ENCODE measurements at regions not wholly inside any gene's neighbourhood (a gene's known extent, or its start where the extent isn't known, plus 50 kb on each side); places are given as distances from the start of the nearest gene placed in this dataset.

DNA sequence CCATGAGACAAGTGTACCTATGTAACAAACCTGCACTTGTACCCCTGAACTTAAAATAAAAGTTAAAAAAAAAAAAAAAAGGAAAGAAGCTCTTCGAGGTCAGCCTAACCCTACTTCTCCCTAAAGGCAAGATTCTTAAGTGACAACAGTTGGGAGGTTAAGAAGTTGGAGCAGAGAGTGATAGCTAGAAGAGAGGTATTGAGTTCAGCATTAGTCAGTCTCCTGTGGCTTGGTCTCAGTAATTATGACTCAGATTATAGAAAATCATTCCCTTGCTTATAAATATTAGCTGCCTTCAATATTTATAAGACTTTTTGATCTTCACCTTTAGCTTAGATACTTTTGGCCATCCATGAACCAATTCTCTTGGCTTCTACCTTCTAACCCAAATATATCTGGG lies 926.8 kb upstream of the SLC39A10 start:
- DNase-seq (ENCODE audit: low spot score in 2 of 2) = no peak
- WGBS = 63% methylated on average over 1 of the region's 1 CpG
- Histone ChIP-seq H3K27ac (no peak overlapping the region), H3K36me3 (no peaks in the 10 kb centered on the region), H3K4me3 (no peak overlapping the region), H3K27me3 (no peaks in the 10 kb centered on the region), H3K9me3 (no peaks in the 10 kb centered on the region), H3K4me1 (no peaks in the 10 kb centered on the region)
- TF ChIP-seq, protein P1, sequence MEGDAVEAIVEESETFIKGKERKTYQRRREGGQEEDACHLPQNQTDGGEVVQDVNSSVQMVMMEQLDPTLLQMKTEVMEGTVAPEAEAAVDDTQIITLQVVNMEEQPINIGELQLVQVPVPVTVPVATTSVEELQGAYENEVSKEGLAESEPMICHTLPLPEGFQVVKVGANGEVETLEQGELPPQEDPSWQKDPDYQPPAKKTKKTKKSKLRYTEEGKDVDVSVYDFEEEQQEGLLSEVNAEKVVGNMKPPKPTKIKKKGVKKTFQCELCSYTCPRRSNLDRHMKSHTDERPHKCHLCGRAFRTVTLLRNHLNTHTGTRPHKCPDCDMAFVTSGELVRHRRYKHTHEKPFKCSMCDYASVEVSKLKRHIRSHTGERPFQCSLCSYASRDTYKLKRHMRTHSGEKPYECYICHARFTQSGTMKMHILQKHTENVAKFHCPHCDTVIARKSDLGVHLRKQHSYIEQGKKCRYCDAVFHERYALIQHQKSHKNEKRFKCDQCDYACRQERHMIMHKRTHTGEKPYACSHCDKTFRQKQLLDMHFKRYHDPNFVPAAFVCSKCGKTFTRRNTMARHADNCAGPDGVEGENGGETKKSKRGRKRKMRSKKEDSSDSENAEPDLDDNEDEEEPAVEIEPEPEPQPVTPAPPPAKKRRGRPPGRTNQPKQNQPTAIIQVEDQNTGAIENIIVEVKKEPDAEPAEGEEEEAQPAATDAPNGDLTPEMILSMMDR (IDR thresholded peaks at IDR 0.05) = no peak
- TF ChIP-seq EP300 (IDR thresholded peaks at IDR 0.05) (no peak), POLR2AphosphoS5 (IDR thresholded peaks at IDR 0.05) (no peak), POLR2A (IDR thresholded peaks at IDR 0.05) (no peak)

DNA sequence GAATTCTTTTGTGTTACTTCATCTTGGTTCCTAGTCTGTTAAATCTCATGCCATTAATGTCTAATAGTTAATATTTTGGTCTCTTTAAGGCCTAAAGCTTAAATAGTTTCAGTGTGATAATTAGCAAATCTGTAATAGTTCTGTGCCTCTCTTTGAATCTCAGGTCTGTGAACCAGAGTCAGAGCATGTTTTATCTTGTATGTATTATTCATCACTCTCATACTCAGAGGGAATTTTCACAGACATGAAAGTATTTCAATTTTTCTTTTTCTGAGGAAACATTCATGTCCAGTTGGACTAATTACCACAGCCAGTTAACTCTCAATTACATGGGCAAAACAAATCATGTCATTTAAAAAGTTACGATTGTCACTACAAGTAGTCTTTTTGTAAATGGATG lies 931.9 kb upstream of the SLC39A10 start:
- Histone ChIP-seq H3K27me3 (no peaks in the 10 kb centered on the region), H3K9me3 (no peaks in the 10 kb centered on the region), H3K27ac (no peak overlapping the region), H3K36me3 (no peaks in the 10 kb centered on the region), H3K4me1 (no peaks in the 10 kb centered on the region), H3K4me3 (no peak overlapping the region)
- TF ChIP-seq EP300 (IDR thresholded peaks at IDR 0.05) (no peak), POLR2A (IDR thresholded peaks at IDR 0.05) (no peak), POLR2AphosphoS5 (IDR thresholded peaks at IDR 0.05) (no peak)
- 57% methylated on average over 1 of the region's 1 CpG for WGBS
- no peak for DNase-seq (ENCODE audit: low spot score in 2 of 2)

DNA sequence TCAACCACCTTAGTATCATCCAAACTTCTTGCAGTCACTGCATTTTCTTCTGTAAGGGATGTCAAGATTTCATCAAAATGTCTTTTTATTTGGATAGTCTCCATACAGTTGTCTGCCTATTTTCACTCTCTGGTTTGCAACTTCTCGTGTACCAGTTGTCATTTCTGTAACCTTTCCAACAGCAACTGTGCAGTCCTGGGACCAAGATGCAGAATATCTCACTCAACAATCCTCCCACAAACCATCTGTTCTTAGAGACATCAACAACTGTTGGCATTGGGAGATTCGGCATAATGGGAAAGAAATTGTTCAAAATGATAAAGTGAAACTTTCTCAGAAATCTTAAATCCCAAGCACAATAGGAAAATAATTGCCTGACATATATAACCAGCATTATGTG lies 933.6 kb upstream of the SLC39A10 start:
- TF ChIP-seq, protein P1 (IDR thresholded peaks at IDR 0.05) = no peak
- no peak for TF ChIP-seq EP300 (IDR thresholded peaks at IDR 0.05)
- no peak for TF ChIP-seq POLR2AphosphoS5 (IDR thresholded peaks at IDR 0.05)
- no peak for TF ChIP-seq POLR2A (IDR thresholded peaks at IDR 0.05)
- Histone ChIP-seq H3K4me1 (no peaks in the 10 kb centered on the region), H3K27ac (no peak overlapping the region), H3K27me3 (no peaks in the 10 kb centered on the region), H3K36me3 (no peaks in the 10 kb centered on the region), H3K4me3 (no peak overlapping the region), H3K9me3 (no peaks in the 10 kb centered on the region)
- no peak for DNase-seq (ENCODE audit: low spot score in 2 of 2)
- 61% methylated on average over 2 of the region's 2 CpGs for WGBS

DNA sequence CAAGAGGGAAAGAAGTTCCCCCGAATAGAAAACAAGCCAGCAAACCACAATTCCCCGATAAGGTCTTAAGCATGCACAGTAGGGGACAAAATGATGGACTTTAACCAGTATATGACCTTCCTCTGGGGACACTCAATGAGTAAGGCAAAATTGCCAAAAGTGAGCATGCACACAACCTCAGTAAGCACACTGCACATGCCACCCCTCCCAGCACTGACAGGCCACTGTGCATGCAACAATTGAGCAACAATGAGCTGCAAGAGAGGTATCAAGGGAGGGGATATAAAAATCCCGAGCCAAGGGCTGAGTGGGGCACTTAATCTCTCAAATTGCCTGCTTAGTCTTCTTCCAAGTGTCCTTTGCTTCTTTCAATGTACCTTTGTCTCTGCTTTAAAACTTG lies 935.8 kb upstream of the SLC39A10 start:
- no peaks in the 10 kb centered on the region for H3K36me3 ChIP-seq
- H3K4me1 ChIP-seq = no peaks in the 10 kb centered on the region
- DNase-seq (ENCODE audit: low spot score in 2 of 2) = no peak
- no peak overlapping the region for H3K27ac ChIP-seq
- H3K27me3 ChIP-seq = no peaks in the 10 kb centered on the region
- TF ChIP-seq POLR2A (IDR thresholded peaks at IDR 0.05) (no peak), EP300 (IDR thresholded peaks at IDR 0.05) (no peak), POLR2AphosphoS5 (IDR thresholded peaks at IDR 0.05) (no peak)
- TF ChIP-seq, protein P1 (IDR thresholded peaks at IDR 0.05) = no peak
- no peaks in the 10 kb centered on the region for H3K9me3 ChIP-seq
- H3K4me3 ChIP-seq = no peak overlapping the region
- 86% methylated on average over 3 of the region's 3 CpGs for WGBS

DNA sequence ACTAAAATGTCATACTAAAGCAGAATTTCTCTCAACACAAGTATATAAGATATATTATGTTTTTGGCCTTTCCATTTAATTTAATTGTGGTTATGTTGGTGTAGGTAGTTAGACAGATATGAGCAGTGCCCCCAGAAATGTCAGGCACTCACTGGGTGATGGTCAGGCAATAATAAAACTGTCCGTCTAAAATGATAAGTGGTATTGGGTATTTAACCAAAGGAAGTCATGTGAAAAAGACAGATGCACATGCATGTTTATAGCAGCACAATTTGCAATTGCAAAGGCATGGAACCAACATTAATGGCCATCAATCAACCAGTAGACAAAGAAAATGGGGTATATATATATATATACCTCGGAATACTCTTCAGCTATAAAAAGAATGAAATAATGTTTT lies 936.6 kb upstream of the SLC39A10 start:
- TF ChIP-seq, protein P1 (IDR thresholded peaks at IDR 0.05) = no peak
- TF ChIP-seq POLR2AphosphoS5 (IDR thresholded peaks at IDR 0.05) = no peak
- no peak for TF ChIP-seq EP300 (IDR thresholded peaks at IDR 0.05)
- TF ChIP-seq POLR2A (IDR thresholded peaks at IDR 0.05) = no peak
- no peak overlapping the region for H3K4me3 ChIP-seq
- no peak overlapping the region for H3K27ac ChIP-seq
- no peaks in the 10 kb centered on the region for H3K4me1 ChIP-seq
- WGBS = 89% methylated on average over 2 of the region's 2 CpGs
- no peaks in the 10 kb centered on the region for H3K27me3 ChIP-seq
- no peaks in the 10 kb centered on the region for H3K9me3 ChIP-seq
- H3K36me3 ChIP-seq = no peaks in the 10 kb centered on the region
- no peak for DNase-seq (ENCODE audit: low spot score in 2 of 2)

DNA sequence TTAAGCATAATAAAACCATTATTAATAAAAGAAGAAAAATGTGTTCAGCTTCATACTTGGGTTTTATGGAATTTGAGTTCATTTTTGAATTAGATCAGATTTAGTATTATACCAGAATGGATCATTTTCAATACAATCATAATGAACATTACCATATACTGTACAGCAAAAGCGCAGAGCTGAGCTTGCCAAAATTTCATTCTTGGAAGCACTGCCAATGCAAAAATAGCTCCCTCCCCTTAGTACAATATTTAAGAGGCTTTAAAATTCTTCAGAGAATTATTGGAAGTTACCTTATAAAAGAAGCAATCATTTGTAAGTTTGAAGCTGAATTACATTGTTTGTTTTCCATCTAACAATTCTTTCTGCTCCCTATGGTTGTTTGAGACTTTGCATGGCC lies 938.1 kb upstream of the SLC39A10 start:
- H3K9me3 ChIP-seq = no peaks in the 10 kb centered on the region
- H3K27me3 ChIP-seq = no peaks in the 10 kb centered on the region
- H3K4me3 ChIP-seq = no peak overlapping the region
- no peak for TF ChIP-seq POLR2A (IDR thresholded peaks at IDR 0.05)
- no peak for TF ChIP-seq EP300 (IDR thresholded peaks at IDR 0.05)
- no peak for TF ChIP-seq POLR2AphosphoS5 (IDR thresholded peaks at IDR 0.05)
- TF ChIP-seq, protein P1 (IDR thresholded peaks at IDR 0.05) = no peak
- 59% methylated on average over 1 of the region's 1 CpG for WGBS
- no peak overlapping the region for H3K27ac ChIP-seq
- H3K4me1 ChIP-seq = no peaks in the 10 kb centered on the region
- H3K36me3 ChIP-seq = no peaks in the 10 kb centered on the region
- no peak for DNase-seq (ENCODE audit: low spot score in 2 of 2)

Data from suprapubic skin (tissue), 4 donors.